Large intestine (tissue), 3 donors: ENCODE measurements at regions not wholly inside any gene's neighbourhood (a gene's known extent, or its start where the extent isn't known, plus 50 kb on each side); places are given as distances from the start of the nearest gene placed in this dataset.
"Not testable (repeated sequence)": the region's sequence is repeated elsewhere in the genome, so short reads cannot be mapped to it uniquely, and the experiment has no call there.

ENCODE experiments used
- DNase-seq, 2 donors: peaks; one replicate each; pipeline versions ENCODE4 v3.0.0 to v3.0.0-alpha.2; 2013
- H3K27ac ChIP-seq: one replicate; pipeline ENCODE4 v1.5.1; 2013; ENCODE audit warnings: low read length
- H3K27me3 ChIP-seq: 2 replicates; pipeline ENCODE4 v1.6.1; 2013; ENCODE audit warnings: low read length; ENCODE audit not compliant: control insufficient read depth, insufficient read depth
- H3K36me3 ChIP-seq: 2 replicates; pipeline ENCODE4 v1.6.1; 2013; ENCODE audit warnings: low read length; ENCODE audit not compliant: control insufficient read depth, insufficient read depth
- H3K4me1 ChIP-seq: one replicate; pipeline ENCODE4 v1.6.1; 2013; ENCODE audit warnings: low read length; ENCODE audit not compliant: control insufficient read depth, insufficient read depth
- H3K4me3 ChIP-seq: one replicate; pipeline ENCODE4 v1.5.1; 2013; ENCODE audit warnings: low read length
- H3K9me3 ChIP-seq: one replicate; pipeline ENCODE4 v1.6.1; 2013; ENCODE audit warnings: mild to moderate bottlenecking, low read depth, low read length, moderate library complexity; ENCODE audit not compliant: control insufficient read depth
- WGBS: methylation state at CpG from one replicate; pipeline ENCODE4 v1.1.5; 2013; ENCODE audit warnings: low lambda C conversion rate; ENCODE audit not compliant: insufficient coverage; 5-methylcytosine and 5-hydroxymethylcytosine counted together

- peak overlapping the region; percentile 16 for H3K4me3 ChIP-seq
- no peak for DNase-seq
- H3K4me1 ChIP-seq, result no peaks in the 10 kb centered on the region
- WGBS, result 96% methylated on average over 4 of the region's 6 CpGs
- no peaks in the 10 kb centered on the region for H3K9me3 ChIP-seq
- no peaks in the 10 kb centered on the region for H3K27me3 ChIP-seq
- H3K27ac ChIP-seq, result no peak overlapping the region
- no peaks in the 10 kb centered on the region for H3K36me3 ChIP-seq
Measured at GRCh38 chr5:60488466-60489130, 211.4 kb downstream of the DEPDC1B start.

- H3K9me3 ChIP-seq, result no peaks in the 10 kb centered on the region
- no peaks in the 10 kb centered on the region for H3K36me3 ChIP-seq
- no peak overlapping the region for H3K27ac ChIP-seq
- peak in 1 of 2 donors; percentile 43 for DNase-seq
- peak overlapping the region; percentile 16 for H3K4me3 ChIP-seq
- WGBS, result no CpG with 5 or more reads among the region's 16 CpGs
- H3K27me3 ChIP-seq, result no peaks in the 10 kb centered on the region
- no peaks in the 10 kb centered on the region for H3K4me1 ChIP-seq
Measured at GRCh38 chr5:60487885-60488442, 212.0 kb downstream of the DEPDC1B start.

GRCh38 chr5:60487476-60487875, 212.5 kb downstream of the DEPDC1B start:
- Histone ChIP-seq H3K36me3 (no peaks in the 10 kb centered on the region), H3K4me1 (no peaks in the 10 kb centered on the region), H3K27me3 (no peaks in the 10 kb centered on the region), H3K27ac (no peak overlapping the region), H3K4me3 (no peak overlapping the region), H3K9me3 (no peaks in the 10 kb centered on the region)
- no CpG with 5 or more reads among the region's 2 CpGs for WGBS
- peak in 1 of 2 donors; percentile 5 for DNase-seq

- Histone ChIP-seq H3K9me3 (no peaks in the 10 kb centered on the region), H3K4me3 (no peak overlapping the region), H3K27ac (no peak overlapping the region), H3K27me3 (no peaks in the 10 kb centered on the region), H3K36me3 (no peaks in the 10 kb centered on the region), H3K4me1 (no peaks in the 10 kb centered on the region)
- DNase-seq, result no peak
- 83% methylated on average over 1 of the region's 1 CpG for WGBS
Measured at GRCh38 chr5:60485361-60485760, 214.6 kb downstream of the DEPDC1B start.

GRCh38 chr5:60483050-60483449, 216.9 kb downstream of the DEPDC1B start:
- Histone ChIP-seq H3K4me1 (no peaks in the 10 kb centered on the region), H3K27me3 (no peaks in the 10 kb centered on the region), H3K36me3 (no peaks in the 10 kb centered on the region), H3K27ac (no peak overlapping the region), H3K4me3 (no peak overlapping the region), H3K9me3 (no peaks in the 10 kb centered on the region)
- DNase-seq, result no peak

GRCh38 chr5:60482301-60482700, 217.7 kb downstream of the DEPDC1B start:
- H3K27ac ChIP-seq, result no peak overlapping the region
- 40% methylated on average over 1 of the region's 1 CpG for WGBS
- H3K4me1 ChIP-seq, result no peaks in the 10 kb centered on the region
- H3K4me3 ChIP-seq, result no peak overlapping the region
- H3K9me3 ChIP-seq, result no peaks in the 10 kb centered on the region
- H3K27me3 ChIP-seq, result peaks cover 2% of the 10 kb centered on the region
- H3K36me3 ChIP-seq, result no peaks in the 10 kb centered on the region
- no peak for DNase-seq

GRCh38 chr5:60479542-60479941, 220.4 kb downstream of the DEPDC1B start:
- no peaks in the 10 kb centered on the region for H3K36me3 ChIP-seq
- no CpG with 5 or more reads among the region's 2 CpGs for WGBS
- no peak overlapping the region for H3K4me3 ChIP-seq
- no peaks in the 10 kb centered on the region for H3K9me3 ChIP-seq
- H3K27ac ChIP-seq, result no peak overlapping the region
- no peaks in the 10 kb centered on the region for H3K4me1 ChIP-seq
- DNase-seq, result no peak
- peaks cover 4% of the 10 kb centered on the region for H3K27me3 ChIP-seq

GRCh38 chr5:60477849-60478248, 222.1 kb downstream of the DEPDC1B start:
- Histone ChIP-seq H3K27me3 (peaks cover 5% of the 10 kb centered on the region), H3K27ac (no peak overlapping the region), H3K4me3 (no peak overlapping the region), H3K36me3 (no peaks in the 10 kb centered on the region), H3K9me3 (no peaks in the 10 kb centered on the region), H3K4me1 (no peaks in the 10 kb centered on the region)
- no peak for DNase-seq

GRCh38 chr5:60473654-60474053, 226.3 kb downstream of the DEPDC1B start:
- no CpG with 5 or more reads among the region's 3 CpGs for WGBS
- peaks cover 5% of the 10 kb centered on the region for H3K27me3 ChIP-seq
- H3K4me3 ChIP-seq, result no peak overlapping the region
- H3K4me1 ChIP-seq, result no peaks in the 10 kb centered on the region
- no peak overlapping the region for H3K27ac ChIP-seq
- no peak for DNase-seq
- no peaks in the 10 kb centered on the region for H3K9me3 ChIP-seq
- no peaks in the 10 kb centered on the region for H3K36me3 ChIP-seq

- not testable (repeated sequence) for H3K9me3 ChIP-seq, H3K4me3 ChIP-seq, H3K27ac ChIP-seq, H3K27me3 ChIP-seq, DNase-seq, H3K36me3 ChIP-seq, H3K4me1 ChIP-seq
Measured at GRCh38 chr5:60473027-60473426, 226.9 kb downstream of the DEPDC1B start.

- Histone ChIP-seq H3K4me3 (no peak overlapping the region), H3K36me3 (no peaks in the 10 kb centered on the region), H3K27me3 (peaks cover 3% of the 10 kb centered on the region), H3K9me3 (no peaks in the 10 kb centered on the region), H3K27ac (no peak overlapping the region), H3K4me1 (no peaks in the 10 kb centered on the region)
- no peak for DNase-seq
Measured at GRCh38 chr5:60470881-60471280, 229.1 kb downstream of the DEPDC1B start.
